Breast epithelium (tissue), 4 donors: ENCODE measurements at regions not wholly inside any gene's neighbourhood (a gene's known extent, or its start where the extent isn't known, plus 50 kb on each side); places are given as distances from the start of the nearest gene placed in this dataset.

Source experiments
- DNase-seq, 2 donors: peaks; one replicate each; pipeline ENCODE4 v3.0.0-alpha.2; 2019; ENCODE audit warnings: low spot score in 2 of 2
- H3K27ac ChIP-seq, 2 donors: fragments of 200-600 bp; sonication (generic) in 1 of 2; one replicate each; pipeline ENCODE4 v1.5.1; 2016 to 2019; ENCODE audit warnings: mild to moderate bottlenecking in 1 of 2
- H3K27me3 ChIP-seq, 2 donors: fragments of 200-600 bp; sonication (generic) in 1 of 2; one replicate each; pipeline versions ENCODE4 v1.5.1 to v1.6.0; 2017 to 2019; ENCODE audit warnings: control low read depth in 1 of 2, mild to moderate bottlenecking in 1 of 2
- H3K36me3 ChIP-seq: fragments of 200-600 bp; one replicate; pipeline ENCODE4 v1.5.1; 2019
- H3K4me1 ChIP-seq, 2 donors: fragments of 200-600 bp; sonication (generic); one replicate each; pipeline ENCODE4 v1.5.1; 2016 to 2019; ENCODE audit warnings: control low read depth in 1 of 2
- H3K4me3 ChIP-seq, 3 donors: fragments of 200-600 bp; sonication (generic); 1 replicate in 2 of 3; 2 replicates in 1 of 3; pipeline ENCODE4 v1.5.1; 2016 to 2019; ENCODE audit warnings: mild to moderate bottlenecking in 3 of 3, moderate library complexity in 2 of 3
- H3K9me3 ChIP-seq, 2 donors: fragments of 200-600 bp; sonication (generic) in 1 of 2; one replicate each; pipeline ENCODE4 v1.5.1; 2016 to 2019; ENCODE audit warnings: control low read depth in 1 of 2
- CTCF ChIP-seq, 3 donors: fragments of 450-650 bp; IDR thresholded peaks; one replicate each; pipeline ENCODE4 v1.5.1; 2016 to 2017; ENCODE audit warnings: antibody characterized with exemption in 3 of 3, mild to moderate bottlenecking in 3 of 3, moderate library complexity in 3 of 3
- POLR2A ChIP-seq: fragments of 450-650 bp; IDR thresholded peaks from one replicate; pipeline ENCODE4 v1.6.1; 2016; ENCODE audit warnings: antibody characterized with exemption, mild to moderate bottlenecking, moderate library complexity
- POLR2AphosphoS5 ChIP-seq, 3 donors: sonication (generic); formaldehyde crosslinking; IDR thresholded peaks; one replicate each; pipeline ENCODE4 v1.6.1; 2017; ENCODE audit warnings: antibody characterized with exemption in 3 of 3
- intact Hi-C: fragments of 100-400 bp; cut with DNase I; formaldehyde crosslinking; loops from one replicate; pipeline ENCODE4 v1.15.1; 2023; ENCODE audit warnings: low total_unique reads

- TF ChIP-seq POLR2A: no peak
- TF ChIP-seq CTCF (IDR thresholded peaks at IDR 0.05): no peak
- TF ChIP-seq POLR2AphosphoS5 (IDR thresholded peaks at IDR 0.05): no peak
- Histone ChIP-seq H3K4me1 (no peaks in the 10 kb centered on the region), H3K27me3 (no peaks in the 10 kb centered on the region), H3K27ac (no peak overlapping the region), H3K9me3 (no peaks in the 10 kb centered on the region), H3K36me3 (no peaks in the 10 kb centered on the region), H3K4me3 (no peak overlapping the region)
- intact Hi-C loops: no loop called here
- DNase-seq: no peak
These were observed 962.8 kb downstream of the DNAJB9 start for GRCh38 chr7:109532262-109532992.

GRCh38 chr7:109545686-109546085, 976.0 kb downstream of the DNAJB9 start:
- DNase-seq: no peak
- no peak overlapping the region for H3K4me3 ChIP-seq
- H3K9me3 ChIP-seq: no peaks in the 10 kb centered on the region
- H3K36me3 ChIP-seq: no peaks in the 10 kb centered on the region
- intact Hi-C loops: no loop called here
- no peaks in the 10 kb centered on the region for H3K4me1 ChIP-seq
- H3K27me3 ChIP-seq: no peaks in the 10 kb centered on the region
- TF ChIP-seq POLR2AphosphoS5 (IDR thresholded peaks at IDR 0.05) (no peak), CTCF (IDR thresholded peaks at IDR 0.05) (no peak), POLR2A (no peak)
- no peak overlapping the region for H3K27ac ChIP-seq

GRCh38 chr7:109549471-109550193, 980.0 kb downstream of the DNAJB9 start:
- intact Hi-C loops: no loop called here
- Histone ChIP-seq H3K27me3 (no peaks in the 10 kb centered on the region), H3K4me1 (no peaks in the 10 kb centered on the region), H3K27ac (no peak overlapping the region), H3K9me3 (no peaks in the 10 kb centered on the region), H3K36me3 (no peaks in the 10 kb centered on the region), H3K4me3 (peak overlapping the region in 2 of 3 donors; percentile 7 to 30)
- no peak for TF ChIP-seq POLR2AphosphoS5 (IDR thresholded peaks at IDR 0.05)
- TF ChIP-seq CTCF (IDR thresholded peaks at IDR 0.05): no peak
- no peak for TF ChIP-seq POLR2A
- DNase-seq: no peak

GRCh38 chr7:109552017-109552416, 982.3 kb downstream of the DNAJB9 start:
- no peaks in the 10 kb centered on the region for H3K9me3 ChIP-seq
- DNase-seq: no peak
- intact Hi-C loops: no loop called here
- H3K4me1 ChIP-seq: no peaks in the 10 kb centered on the region
- no peaks in the 10 kb centered on the region for H3K36me3 ChIP-seq
- H3K4me3 ChIP-seq: no peak overlapping the region
- no peaks in the 10 kb centered on the region for H3K27me3 ChIP-seq
- TF ChIP-seq POLR2A: no peak
- TF ChIP-seq CTCF (IDR thresholded peaks at IDR 0.05): no peak
- TF ChIP-seq POLR2AphosphoS5 (IDR thresholded peaks at IDR 0.05): no peak
- H3K27ac ChIP-seq: no peak overlapping the region

- TF ChIP-seq POLR2A (no peak), POLR2AphosphoS5 (IDR thresholded peaks at IDR 0.05) (no peak), CTCF (IDR thresholded peaks at IDR 0.05) (no peak)
- no peak overlapping the region for H3K27ac ChIP-seq
- H3K4me3 ChIP-seq: no peak overlapping the region
- H3K36me3 ChIP-seq: no peaks in the 10 kb centered on the region
- no peaks in the 10 kb centered on the region for H3K27me3 ChIP-seq
- H3K4me1 ChIP-seq: no peaks in the 10 kb centered on the region
- intact Hi-C loops: no loop called here
- H3K9me3 ChIP-seq: no peaks in the 10 kb centered on the region
- DNase-seq: no peak
These were observed 1007.6 kb downstream of the DNAJB9 start for GRCh38 chr7:109577265-109577664.
